IMR-90 (cell line): ENCODE measurements at regions not wholly inside any gene's neighbourhood (a gene's known extent, or its start where the extent isn't known, plus 50 kb on each side); places are given as distances from the start of the nearest gene placed in this dataset.

Experiments
- ATAC-seq: fragments of 200-7000 bp; cut with Tn5 transposase; 2 replicates; pipeline ENCODE4 v1.9.1; 2020; ENCODE audit warnings: low read depth, mild to moderate bottlenecking, moderate library complexity
- BruUV-seq: library from RNA; stranded (reverse); fragments of 400-500 nt; replicated peaks from 2 replicates; lab custom pipeline; 2021; lab: Mats Ljungman, UMichigan
- CTCF ChIA-PET: fragments of 300-600 bp; formaldehyde crosslinking; extraction: SDS; loops from one replicate; lab custom pipeline; 2021; ENCODE audit warnings: antibody characterized with exemption; lab: Yijun Ruan, JAX
- POLR2A ChIA-PET: fragments of 300-600 bp; sonication (Branson Sonifier 250); formaldehyde crosslinking; loops from one replicate; lab custom pipeline; 2022; ENCODE audit warnings: antibody characterized with exemption; ENCODE audit not compliant: unreplicated experiment; lab: Charles Lee
- DNase-seq: peaks from one replicate; pipeline ENCODE4 v3.0.0; 2013
- H2AFZ ChIP-seq: replicated peaks from 2 replicates; pipeline ENCODE3; 2013; ENCODE audit warnings: low read length, mild to moderate bottlenecking; ENCODE audit not compliant: poor library complexity
- H2AK5ac ChIP-seq: 2 replicates; pipeline ENCODE4 v1.6.1; 2013; ENCODE audit warnings: low read depth, low read length, inconsistent platforms
- H2AK9ac ChIP-seq: replicated peaks from 2 replicates; pipeline ENCODE3; 2013; ENCODE audit warnings: mild to moderate bottlenecking, low read depth, low read length, moderate library complexity; ENCODE audit not compliant: poor library complexity
- H2BK120ac ChIP-seq: 2 replicates; pipeline ENCODE4 v1.6.1; 2013; ENCODE audit warnings: low read depth, low read length, inconsistent platforms
- H2BK15ac ChIP-seq: 3 replicates; pipeline ENCODE4 v1.6.1; 2013; ENCODE audit warnings: low read depth, low read length, inconsistent platforms
- H2BK20ac ChIP-seq: 2 replicates; pipeline ENCODE4 v1.6.1; 2013; ENCODE audit warnings: low read depth, mild to moderate bottlenecking, inconsistent platforms, low read length, moderate library complexity
- H2BK5ac ChIP-seq: 2 replicates; pipeline ENCODE4 v1.6.1; 2013; ENCODE audit warnings: mild to moderate bottlenecking, low read depth, low read length, inconsistent platforms; ENCODE audit not compliant: poor library complexity, severe bottlenecking
- H3K14ac ChIP-seq: replicated peaks from 2 replicates; pipeline ENCODE4 v1.6.1; 2013; ENCODE audit warnings: low read depth, low read length, inconsistent platforms
- H3K18ac ChIP-seq: 2 replicates; pipeline ENCODE4 v1.6.1; 2013; ENCODE audit warnings: low read depth, low read length, control low read depth
- H3K23ac ChIP-seq: 2 replicates; pipeline ENCODE4 v1.6.1; 2013; ENCODE audit warnings: low read depth, low read length, inconsistent platforms
- H3K27ac ChIP-seq: 2 replicates; pipeline ENCODE4 v1.5.1; 2013; ENCODE audit warnings: mild to moderate bottlenecking, control low read depth, low read length; ENCODE audit not compliant: insufficient read depth
- H3K27me3 ChIP-seq: 2 replicates; pipeline ENCODE4 v1.6.1; 2013; ENCODE audit warnings: low read length; ENCODE audit not compliant: control insufficient read depth, insufficient read depth
- H3K36me3 ChIP-seq: 2 replicates; pipeline ENCODE4 v1.6.1; 2013; ENCODE audit warnings: low read length, mixed read lengths; ENCODE audit not compliant: control insufficient read depth, insufficient read depth
- H3K4ac ChIP-seq: 2 replicates; pipeline ENCODE4 v1.6.1; 2013; ENCODE audit warnings: low read depth, low read length, inconsistent platforms
- H3K4me1 ChIP-seq: 2 replicates; pipeline ENCODE4 v1.6.1; 2013; ENCODE audit warnings: low read length, mixed read lengths; ENCODE audit not compliant: control insufficient read depth, insufficient read depth
- H3K4me2 ChIP-seq: 2 replicates; pipeline ENCODE4 v1.6.1; 2013; ENCODE audit warnings: low read depth, mild to moderate bottlenecking, control low read depth, low read length, moderate library complexity
- H3K4me3 ChIP-seq: 2 replicates; pipeline ENCODE4 v1.5.1; 2013; ENCODE audit warnings: low read depth, mild to moderate bottlenecking, control low read depth, low read length, moderate library complexity; ENCODE audit not compliant: insufficient read depth
- H3K56ac ChIP-seq: 2 replicates; pipeline ENCODE4 v1.6.1; 2013; ENCODE audit warnings: low read length, inconsistent platforms; ENCODE audit not compliant: insufficient read depth; ENCODE audit errors: extremely low read depth
- H3K79me1 ChIP-seq, 2 experiments: 2 replicates each; pipeline ENCODE4 v1.6.1; 2013; ENCODE audit warnings: low read length in 2 of 2, inconsistent platforms in 1 of 2, low read depth in 1 of 2
- H3K9ac ChIP-seq: 2 replicates; pipeline ENCODE4 v1.6.1; 2013; ENCODE audit warnings: low read depth, low read length, control low read depth
- H3K9me1 ChIP-seq: 2 replicates; pipeline ENCODE4 v1.6.1; 2013; ENCODE audit warnings: low read length, inconsistent platforms; ENCODE audit not compliant: insufficient read depth
- H3K9me3 ChIP-seq: 2 replicates; pipeline ENCODE4 v1.6.1; 2013; ENCODE audit warnings: low read length; ENCODE audit not compliant: control insufficient read depth, insufficient read depth
- H4K20me1 ChIP-seq: 2 replicates; pipeline ENCODE4 v1.6.1; 2013; ENCODE audit warnings: low read length, inconsistent platforms; ENCODE audit not compliant: insufficient read depth
- H4K5ac ChIP-seq: 2 replicates; pipeline ENCODE4 v1.6.1; 2013; ENCODE audit warnings: mild to moderate bottlenecking, low read depth, low read length, control low read depth
- H4K8ac ChIP-seq, 2 experiments: 2 replicates each; pipeline ENCODE4 v1.6.1; 2013; ENCODE audit warnings: low read depth in 2 of 2, low read length in 2 of 2, control low read depth in 1 of 2, inconsistent platforms in 1 of 2
- H4K91ac ChIP-seq: 2 replicates; pipeline ENCODE4 v1.6.1; 2013; ENCODE audit warnings: low read depth, low read length, inconsistent platforms; ENCODE audit not compliant: insufficient read depth
- BHLHE40 ChIP-seq: fragments of 150-350 bp; IDR thresholded peaks from 2 replicates; pipeline ENCODE4 v1.6.1; 2016; ENCODE audit warnings: mild to moderate bottlenecking, low read depth, low read length
- CEBPB ChIP-seq: IDR thresholded peaks from 2 replicates; pipeline ENCODE4 v1.6.1; 2012; ENCODE audit warnings: low read depth, low read length, improper control_type of control experiment
- CHD1 ChIP-seq: IDR thresholded peaks from 2 replicates; pipeline ENCODE4 v1.6.1; 2012; ENCODE audit warnings: low read depth, low read length, improper control_type of control experiment
- FOS ChIP-seq: fragments of 150-350 bp; IDR thresholded peaks from 2 replicates; pipeline ENCODE4 v1.6.1; 2016; ENCODE audit warnings: low read depth, low read length
- MAFK ChIP-seq: IDR thresholded peaks from 2 replicates; pipeline ENCODE4 v1.6.1; 2012; ENCODE audit warnings: low read depth, low read length, improper control_type of control experiment
- MXI1 ChIP-seq: IDR thresholded peaks from 2 replicates; pipeline ENCODE4 v1.6.1; 2012; ENCODE audit warnings: low read depth, mild to moderate bottlenecking, low read length, moderate library complexity, borderline replicate concordance
- NFE2L2 ChIP-seq: fragments of 150-350 bp; IDR thresholded peaks from 2 replicates; pipeline ENCODE4 v1.6.1; 2016; ENCODE audit warnings: low read depth, mild to moderate bottlenecking, low read length
- RCOR1 ChIP-seq: IDR thresholded peaks from 2 replicates; pipeline ENCODE4 v1.6.1; 2012; ENCODE audit warnings: mild to moderate bottlenecking, low read length, improper control_type of control experiment; ENCODE audit not compliant: insufficient replicate concordance
- SMC3 ChIP-seq: fragments of 150-350 bp; IDR thresholded peaks from 2 replicates; pipeline ENCODE4 v1.6.1; 2016; ENCODE audit warnings: low read depth, mild to moderate bottlenecking, antibody characterized with exemption, low read length, moderate library complexity
- dilution Hi-C: fragments of 300-500 bp; cut with HindIII; formaldehyde crosslinking; loops from one replicate; pipeline ENCODE4 v1.14.3; 2018; ENCODE audit warnings: low sequenced_read_pairs; ENCODE audit not compliant: unreplicated experiment
- in situ Hi-C: fragments of 300-500 bp; cut with MboI; formaldehyde crosslinking; loops from 3 replicates; pipeline ENCODE4 v1.14.3; 2019; ENCODE audit warnings: low sequenced_read_pairs, inconsistent platforms, mixed read lengths
- intact Hi-C: fragments of 100-400 bp; cut with micrococcal nuclease; formaldehyde crosslinking; loops from 2 replicates; pipeline ENCODE4 v1.10.0; 2022
- TF ChIP-seq, protein P1 (sequence below): conservative IDR thresholded peaks from 2 replicates; pipeline ENCODE4 v1.5.1; 2012; ENCODE audit warnings: mild to moderate bottlenecking, low read depth, low read length, improper control_type of control experiment

- Histone ChIP-seq H3K14ac (no peak overlapping the region), H3K4ac (no peak overlapping the region), H3K56ac (no peak overlapping the region), H3K4me3 (no peak overlapping the region), H3K36me3 (no peaks in the 10 kb centered on the region), H2AK9ac (no peak overlapping the region), H2AK5ac (no peak overlapping the region), H2BK15ac (no peak overlapping the region), H2BK120ac (no peak overlapping the region), H3K79me1 (no peaks in the 10 kb centered on the region), H3K27me3 (no peaks in the 10 kb centered on the region), H2AFZ (no peak overlapping the region), H3K4me1 (no peaks in the 10 kb centered on the region), H4K5ac (no peak overlapping the region), H3K9me1 (no peaks in the 10 kb centered on the region), H2BK20ac (no peak overlapping the region), H4K91ac (no peak overlapping the region), H3K4me2 (no peak overlapping the region), H2BK5ac (no peak overlapping the region), H3K23ac (no peak overlapping the region), H3K27ac (no peak overlapping the region), H3K18ac (no peak overlapping the region), H4K8ac (no peak overlapping the region), H3K9me3 (peaks cover 2% of the 10 kb centered on the region), H3K9ac (no peak overlapping the region), H4K20me1 (no peaks in the 10 kb centered on the region)
- BruUV-seq: no TSS peak
- ChIA-PET POLR2A (no interaction called here), CTCF (no interaction called here)
- DNase-seq (no peak), ATAC-seq (no peak)
- in situ Hi-C loops: no loop called here
- TF ChIP-seq FOS (no peak), NFE2L2 (no peak), MXI1 (no peak), BHLHE40 (no peak), CEBPB (no peak), CHD1 (no peak), RCOR1 (no peak), SMC3 (no peak), MAFK (no peak)
- TF ChIP-seq, protein P1, sequence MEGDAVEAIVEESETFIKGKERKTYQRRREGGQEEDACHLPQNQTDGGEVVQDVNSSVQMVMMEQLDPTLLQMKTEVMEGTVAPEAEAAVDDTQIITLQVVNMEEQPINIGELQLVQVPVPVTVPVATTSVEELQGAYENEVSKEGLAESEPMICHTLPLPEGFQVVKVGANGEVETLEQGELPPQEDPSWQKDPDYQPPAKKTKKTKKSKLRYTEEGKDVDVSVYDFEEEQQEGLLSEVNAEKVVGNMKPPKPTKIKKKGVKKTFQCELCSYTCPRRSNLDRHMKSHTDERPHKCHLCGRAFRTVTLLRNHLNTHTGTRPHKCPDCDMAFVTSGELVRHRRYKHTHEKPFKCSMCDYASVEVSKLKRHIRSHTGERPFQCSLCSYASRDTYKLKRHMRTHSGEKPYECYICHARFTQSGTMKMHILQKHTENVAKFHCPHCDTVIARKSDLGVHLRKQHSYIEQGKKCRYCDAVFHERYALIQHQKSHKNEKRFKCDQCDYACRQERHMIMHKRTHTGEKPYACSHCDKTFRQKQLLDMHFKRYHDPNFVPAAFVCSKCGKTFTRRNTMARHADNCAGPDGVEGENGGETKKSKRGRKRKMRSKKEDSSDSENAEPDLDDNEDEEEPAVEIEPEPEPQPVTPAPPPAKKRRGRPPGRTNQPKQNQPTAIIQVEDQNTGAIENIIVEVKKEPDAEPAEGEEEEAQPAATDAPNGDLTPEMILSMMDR: no peak
- dilution Hi-C loops: no loop called here
- intact Hi-C loops: no loop called here
Measured at GRCh38 chr4:36556984-36557383, 275.6 kb downstream of the DTHD1 start.
